GM19035 (cell line): ENCODE measurements at regions not wholly inside any gene's neighbourhood (a gene's known extent, or its start where the extent isn't known, plus 50 kb on each side); places are given as distances from the start of the nearest gene placed in this dataset.
"Not testable (repeated sequence)": the region's sequence is repeated elsewhere in the genome, so short reads cannot be mapped to it uniquely, and the experiment has no call there.

Experiments
- ATAC-seq: cut with Tn5 transposase; IDR thresholded peaks from one replicate; pipeline ENCODE4 v1.9.1; 2021; ENCODE audit not compliant: unreplicated experiment

GRCh38 chr3:177795216-177795615 lies 597.9 kb upstream of the TBL1XR1 start:
- no peak for ATAC-seq

- no peak for ATAC-seq
Measured at GRCh38 chr3:177795859-177796258, 598.6 kb upstream of the TBL1XR1 start.

GRCh38 chr3:177800147-177800546 lies 602.9 kb upstream of the TBL1XR1 start:
- not testable (repeated sequence) for ATAC-seq

GRCh38 chr3:177800561-177800960 lies 603.3 kb upstream of the TBL1XR1 start:
- no peak for ATAC-seq

- ATAC-seq, result no peak
Measured at GRCh38 chr3:177802151-177802900, 605.0 kb upstream of the TBL1XR1 start.

- ATAC-seq, result no peak
Measured at GRCh38 chr3:177803500-177803899, 606.2 kb upstream of the TBL1XR1 start.

- no peak for ATAC-seq
Measured at GRCh38 chr3:177804032-177804431, 606.8 kb upstream of the TBL1XR1 start.

GRCh38 chr3:177804646-177805045 lies 607.4 kb upstream of the TBL1XR1 start:
- ATAC-seq, result no peak

GRCh38 chr3:177807150-177807875 lies 610.0 kb upstream of the TBL1XR1 start:
- ATAC-seq, result no peak

- not testable (repeated sequence) for ATAC-seq
Measured at GRCh38 chr3:177808928-177809478, 611.7 kb upstream of the TBL1XR1 start.

- ATAC-seq, result no peak
Measured at GRCh38 chr3:177810162-177810623, 612.9 kb upstream of the TBL1XR1 start.

GRCh38 chr3:177811112-177811511 lies 613.8 kb upstream of the TBL1XR1 start:
- ATAC-seq, result no peak

GRCh38 chr3:177811835-177812234 lies 614.6 kb upstream of the TBL1XR1 start:
- no peak for ATAC-seq

GRCh38 chr3:177812492-177812891 lies 615.2 kb upstream of the TBL1XR1 start:
- ATAC-seq, result no peak

- no peak for ATAC-seq
Measured at GRCh38 chr3:177813322-177813721, 616.0 kb upstream of the TBL1XR1 start.

GRCh38 chr3:177816667-177817208 lies 619.5 kb upstream of the TBL1XR1 start:
- ATAC-seq, result no peak

GRCh38 chr3:177817751-177818150 lies 620.5 kb upstream of the TBL1XR1 start:
- no peak for ATAC-seq

GRCh38 chr3:177818712-177819240 lies 621.5 kb upstream of the TBL1XR1 start:
- no peak for ATAC-seq

GRCh38 chr3:177820683-177821316 lies 623.5 kb upstream of the TBL1XR1 start:
- peak; percentile 62 for ATAC-seq

GRCh38 chr3:177822681-177823096 lies 625.4 kb upstream of the TBL1XR1 start:
- no peak for ATAC-seq

- ATAC-seq, result no peak
Measured at GRCh38 chr3:177823701-177824189, 626.5 kb upstream of the TBL1XR1 start.
